Breast epithelium (tissue), 3 donors: ENCODE measurements at regions not wholly inside any gene's neighbourhood (a gene's known extent, or its start where the extent isn't known, plus 50 kb on each side); places are given as distances from the start of the nearest gene placed in this dataset.

Source experiments
- CTCF ChIP-seq, 3 donors: fragments of 450-650 bp; IDR thresholded peaks; one replicate each; pipeline ENCODE4 v1.5.1; 2016 to 2017; ENCODE audit warnings: antibody characterized with exemption in 3 of 3, mild to moderate bottlenecking in 3 of 3, moderate library complexity in 3 of 3
- POLR2AphosphoS5 ChIP-seq, 3 donors: sonication (generic); formaldehyde crosslinking; IDR thresholded peaks; one replicate each; pipeline ENCODE4 v1.6.1; 2017; ENCODE audit warnings: antibody characterized with exemption in 3 of 3

GRCh38 chr5:20574576-20574975 is 586.6 kb upstream of the CDH18 start:
- TF ChIP-seq CTCF (IDR thresholded peaks at IDR 0.05): no peak
- no peak for TF ChIP-seq POLR2AphosphoS5 (IDR thresholded peaks at IDR 0.05)
